ENCODE measurements at regions not wholly inside any gene's neighbourhood (a gene's known extent, or its start where the extent isn't known, plus 50 kb on each side); places are given as distances from the start of the nearest gene placed in this dataset.

DNA sequence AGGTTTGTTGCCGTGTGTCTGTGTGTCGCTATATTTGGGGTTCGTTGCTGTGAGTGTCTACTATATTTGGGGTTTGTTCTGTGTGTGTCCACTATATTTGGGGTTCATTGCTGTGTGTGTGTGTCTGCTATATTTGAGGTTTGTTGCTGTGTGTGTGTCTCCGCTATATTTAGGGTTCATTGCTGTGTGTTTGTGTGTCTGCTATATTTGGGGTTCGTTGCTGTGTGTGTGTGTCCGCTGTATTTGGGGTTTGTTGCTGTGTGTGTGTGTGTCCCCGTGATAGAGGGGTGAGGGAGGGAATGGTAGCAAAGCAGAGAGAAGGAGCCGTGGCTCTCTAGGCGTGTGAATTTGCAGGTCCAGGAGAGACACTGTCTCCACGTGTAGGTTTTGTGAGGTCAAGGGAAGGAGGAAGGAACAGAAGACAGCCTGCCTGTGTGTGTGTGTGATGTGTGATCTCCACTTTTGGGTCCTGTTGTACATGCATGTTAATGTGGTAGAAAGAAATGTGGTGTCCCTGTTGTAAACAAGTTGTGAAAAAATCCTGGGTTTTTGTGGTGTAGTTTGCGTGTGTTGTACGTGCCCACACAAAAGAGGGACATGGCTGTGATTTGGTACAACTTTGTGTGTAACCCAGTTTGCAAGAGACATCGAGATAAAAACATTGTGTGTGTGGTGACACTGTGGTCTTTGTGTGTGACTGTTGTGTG, 56.3 kb upstream of the ECE1 start:
- no peak for DNase-seq

DNA sequence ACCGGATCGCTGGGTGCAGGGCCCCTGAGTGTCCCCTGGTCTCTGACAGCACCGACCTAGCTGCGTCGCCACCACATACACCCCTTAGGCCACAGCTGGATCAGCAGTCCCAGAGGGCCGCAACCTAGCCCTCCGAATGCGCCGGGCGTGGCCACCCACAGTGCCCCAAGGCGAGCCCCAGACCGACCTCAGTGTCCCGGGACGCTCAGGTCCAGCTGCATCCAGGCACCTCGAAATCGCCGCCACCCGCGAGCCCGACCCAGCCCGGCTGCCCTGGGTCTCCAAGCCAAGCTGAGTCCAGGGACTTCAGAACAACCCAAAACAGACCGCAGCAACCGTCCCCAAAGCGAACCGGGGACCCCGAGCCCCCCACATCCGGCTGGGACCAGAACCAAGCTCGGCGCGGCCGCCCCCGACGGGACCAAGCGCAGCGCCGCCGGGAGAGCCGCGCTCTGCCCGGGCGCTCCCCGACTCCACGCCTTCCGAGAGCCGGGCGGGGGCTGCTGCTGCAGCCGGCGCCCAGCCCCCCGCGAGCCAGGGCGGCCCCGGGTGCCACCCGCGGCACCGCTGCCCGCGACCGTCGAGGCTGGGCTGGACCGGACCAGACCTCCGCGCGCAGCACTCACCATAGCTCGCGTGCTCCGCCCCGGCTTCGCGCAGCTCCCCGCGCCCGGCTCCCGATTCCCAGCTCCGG, 54.6 kb upstream of the ECE1 start:
- no peak for DNase-seq

DNA sequence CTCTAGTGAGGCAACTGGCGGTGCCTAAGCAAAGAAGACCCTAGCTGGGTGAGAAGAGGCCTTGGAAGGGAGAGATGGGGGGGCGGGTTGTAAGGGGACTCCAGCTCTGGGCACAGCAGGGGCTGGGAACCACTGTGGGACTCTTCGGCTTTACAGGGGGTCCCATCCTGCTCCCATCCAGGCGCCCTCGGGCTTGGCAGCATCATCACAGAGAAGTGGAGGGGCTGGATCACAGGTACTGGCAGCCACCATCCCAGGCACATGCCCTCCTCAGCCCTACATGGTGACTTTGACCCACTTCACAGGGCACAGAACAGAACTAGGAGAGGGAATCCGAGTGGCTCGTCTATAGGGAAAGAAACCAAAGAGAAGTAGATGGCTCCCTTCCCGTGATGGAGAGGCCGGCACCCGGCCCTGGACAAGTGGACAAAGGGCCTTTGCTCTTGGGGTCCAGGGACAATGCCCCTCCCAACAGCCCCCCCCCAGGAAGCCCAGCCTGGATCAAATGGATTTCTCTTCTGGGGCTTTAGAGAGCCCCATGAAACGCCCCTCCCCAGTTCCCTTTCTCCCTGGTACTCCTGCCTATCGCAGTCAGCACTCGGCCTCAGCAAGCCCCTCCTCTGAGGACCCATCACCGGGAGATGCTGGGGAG, 54.0 kb upstream of the ECE1 start:
- DNase-seq, result no peak

DNA sequence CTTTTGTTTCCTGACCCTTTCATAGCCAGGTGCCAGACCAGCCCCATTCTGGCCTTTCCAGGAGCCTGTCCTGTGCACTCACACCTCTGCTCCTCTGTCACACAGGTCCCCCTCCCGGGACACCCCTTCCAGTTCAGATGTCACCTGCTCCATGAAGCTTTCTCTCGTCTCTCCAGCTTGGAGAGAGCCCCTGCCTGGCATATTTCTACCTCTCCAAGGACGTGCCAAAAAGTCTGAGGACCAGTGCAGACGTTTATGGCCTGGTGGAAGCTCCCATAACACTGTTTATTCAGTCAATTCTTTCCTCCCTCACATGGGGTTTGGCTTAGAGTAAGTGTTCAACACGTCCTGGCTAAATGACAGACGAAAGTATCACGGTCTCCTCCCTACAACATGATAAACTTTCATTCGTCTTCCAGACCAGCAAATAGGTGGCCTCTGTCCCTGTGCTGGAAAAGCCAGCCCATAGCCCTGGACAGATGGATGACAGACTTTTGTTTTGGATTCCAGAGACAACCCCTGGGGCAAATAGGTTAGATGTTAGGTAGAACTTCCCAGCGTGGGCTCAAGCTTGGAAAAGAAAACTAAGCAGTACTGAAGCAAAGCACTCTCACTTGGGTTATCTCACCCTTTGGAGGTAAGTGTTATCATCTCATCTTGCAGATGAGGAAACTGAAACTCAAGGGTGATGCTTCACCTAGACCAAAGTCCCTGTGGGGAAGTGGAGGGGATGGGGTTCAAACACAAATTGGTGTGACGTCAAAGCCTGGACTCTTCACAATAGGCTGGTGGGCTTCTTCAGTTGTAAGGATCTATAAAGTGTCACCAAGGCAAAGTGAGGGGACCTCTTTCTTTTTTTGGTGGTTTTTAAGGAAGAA, 52.9 kb upstream of the ECE1 start:
- DNase-seq, result no peak

DNA sequence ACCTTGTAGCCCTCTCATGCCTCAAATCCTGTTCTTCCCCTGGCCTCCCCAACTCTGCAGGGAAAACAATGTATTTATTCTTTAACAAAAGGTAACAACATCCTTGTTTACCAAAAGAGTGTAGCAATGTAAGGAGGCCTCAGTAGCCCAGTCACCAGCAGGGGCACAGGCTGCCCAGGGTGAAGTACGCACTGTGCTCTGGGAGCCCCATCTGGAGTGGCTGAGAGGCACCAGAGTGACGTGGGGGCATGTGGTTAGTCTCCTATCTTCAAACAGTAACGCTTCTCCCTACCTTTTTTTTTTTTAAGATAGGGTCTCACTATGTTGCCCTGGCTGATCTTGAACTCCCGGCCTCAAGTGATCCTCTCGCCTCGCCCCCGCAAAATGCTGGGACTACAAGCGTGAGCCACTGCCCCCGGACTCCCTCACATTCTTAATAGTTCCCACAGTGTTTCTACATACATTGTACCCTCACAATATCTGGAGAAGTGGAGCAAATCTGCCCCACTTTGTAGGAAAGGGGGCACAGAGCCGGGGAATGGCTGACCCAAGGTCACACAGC, 51.3 kb upstream of the ECE1 start:
- DNase-seq, result no peak

DNA sequence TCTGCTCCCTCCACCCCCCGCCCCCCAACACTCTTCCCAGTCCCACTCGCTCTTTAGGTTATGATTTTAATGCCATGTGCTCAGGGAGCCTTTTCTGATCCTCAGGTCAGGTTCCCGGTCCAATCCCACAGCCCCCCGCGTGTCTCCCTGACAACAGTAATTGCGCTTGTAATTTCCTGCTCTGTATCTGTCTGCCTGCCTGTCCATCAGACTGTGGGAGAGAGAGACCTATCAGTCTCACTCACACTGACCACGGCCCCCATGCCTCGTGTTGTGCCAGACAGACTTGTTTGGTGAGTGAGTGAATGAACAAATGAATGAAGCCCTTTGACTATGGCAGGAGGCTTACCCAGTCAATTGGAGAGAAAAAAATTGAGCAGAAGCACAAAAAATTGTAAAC, 50.8 kb upstream of the ECE1 start:
- no peak for DNase-seq

DNA sequence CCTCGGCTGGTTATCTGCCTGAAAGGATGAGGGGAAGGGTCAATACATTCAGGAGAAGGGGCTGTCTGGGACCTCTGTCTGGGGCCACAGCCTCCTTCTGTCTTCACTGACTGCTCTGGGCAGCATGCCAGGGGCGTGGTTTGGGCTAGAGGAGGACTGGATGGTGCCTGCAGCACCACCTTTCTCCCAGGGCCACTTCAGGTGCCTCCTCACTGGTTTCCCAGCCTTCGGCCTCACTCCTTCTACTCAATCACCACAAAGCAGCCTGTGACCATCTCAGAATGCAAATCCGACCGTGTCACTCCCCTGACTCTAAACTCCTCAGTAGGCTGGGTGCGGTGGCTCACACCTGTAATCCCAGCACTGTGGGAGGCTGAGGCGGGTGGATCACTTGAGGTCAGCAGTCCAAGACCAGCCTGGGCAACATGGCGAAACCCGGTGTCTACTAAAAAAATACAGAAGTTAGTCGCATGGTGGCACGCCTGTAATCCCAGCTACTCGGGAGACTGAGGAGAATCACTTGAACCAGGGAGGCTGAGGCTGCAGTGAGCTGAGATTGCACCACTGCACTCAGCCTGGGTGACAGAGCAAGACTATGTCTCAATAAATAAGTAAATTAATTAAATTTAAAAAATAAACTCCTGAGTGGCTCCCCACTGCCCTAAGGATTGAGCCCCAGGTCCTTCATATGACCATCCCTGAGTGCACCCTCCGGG, 50.1 kb upstream of the ECE1 start:
- peak; percentile 80 for DNase-seq
